NCI-H1694 (cell line): ENCODE measurements at regions not wholly inside any gene's neighbourhood (a gene's known extent, or its start where the extent isn't known, plus 50 kb on each side); places are given as distances from the start of the nearest gene placed in this dataset.
"Not testable (repeated sequence)": the region's sequence is repeated elsewhere in the genome, so short reads cannot be mapped to it uniquely, and the experiment has no call there.

Experiments
- DNase-seq: peaks from one replicate; lab custom pipeline; 2025; lab: John Stamatoyannopoulos, UW

DNA sequence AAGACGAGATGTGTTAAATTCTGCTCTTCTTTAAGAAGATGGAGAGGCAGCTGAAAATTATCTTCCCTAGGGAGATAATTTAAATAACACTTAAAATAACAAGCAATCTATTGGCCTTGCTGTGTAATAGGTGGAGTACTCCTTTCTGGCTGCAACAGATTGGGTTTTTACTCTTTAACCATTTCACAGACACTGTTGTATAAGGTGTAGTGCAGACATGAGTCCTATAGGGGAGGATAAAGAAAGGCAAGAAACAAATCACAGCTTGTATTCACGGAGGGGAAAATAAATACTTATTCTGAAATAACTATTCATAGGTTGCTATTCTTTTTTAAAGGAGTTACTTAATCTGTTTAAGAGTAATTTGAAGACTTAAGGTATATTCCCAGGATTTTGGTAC lies 252.0 kb downstream of the ZPLD1 start:
- DNase-seq = no peak

DNA sequence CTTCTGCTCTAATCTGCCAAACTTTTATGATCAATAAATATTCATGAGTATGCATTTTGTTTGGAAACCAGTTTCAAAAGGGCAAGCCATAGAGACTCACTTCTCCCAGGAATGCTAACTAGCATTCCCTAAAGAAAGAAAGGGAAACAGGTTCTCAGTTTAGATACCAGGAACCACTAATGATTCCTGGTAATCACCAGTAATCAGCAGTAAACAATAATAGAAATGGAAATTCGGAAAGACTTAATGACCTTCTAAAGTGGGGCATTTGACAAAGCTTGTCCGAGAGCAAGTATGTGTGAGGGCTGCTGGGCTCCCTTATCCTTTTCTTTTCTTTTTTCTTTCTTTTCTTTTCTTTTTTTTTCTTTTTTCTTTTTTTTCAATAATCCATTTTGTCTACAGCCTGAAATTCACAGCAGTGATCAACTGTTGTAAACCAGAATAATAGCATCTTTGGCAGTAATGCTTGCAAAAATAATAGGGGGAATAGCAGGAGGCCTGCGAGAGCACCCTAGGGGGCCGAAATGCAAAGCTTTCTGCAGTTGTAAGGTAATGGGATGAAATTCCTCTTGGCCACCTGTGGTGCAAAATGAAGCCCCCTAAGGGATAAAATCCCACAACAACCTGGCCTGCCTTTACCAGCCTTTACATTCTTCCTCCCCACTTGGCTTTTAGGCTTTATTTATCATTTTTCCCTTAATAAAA lies 253.2 kb downstream of the ZPLD1 start:
- DNase-seq = no peak

DNA sequence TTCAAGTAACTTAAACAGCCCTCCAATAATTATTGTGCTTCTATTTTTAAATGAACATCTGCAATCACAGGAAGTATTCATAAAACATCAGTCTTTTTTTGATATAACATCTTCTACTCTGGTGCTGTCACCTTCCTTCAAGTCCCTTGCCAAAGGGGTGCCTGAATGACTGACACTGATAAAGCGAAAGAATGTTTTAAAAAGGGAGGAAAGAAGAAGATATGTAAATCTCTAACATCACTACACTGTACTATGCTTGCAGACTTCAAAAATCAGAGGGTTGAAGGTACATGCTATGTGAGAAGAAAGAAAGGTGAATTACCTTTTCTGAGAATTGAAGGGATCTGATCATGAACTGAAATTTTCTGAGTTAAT lies 253.7 kb downstream of the ZPLD1 start:
- no peak for DNase-seq

DNA sequence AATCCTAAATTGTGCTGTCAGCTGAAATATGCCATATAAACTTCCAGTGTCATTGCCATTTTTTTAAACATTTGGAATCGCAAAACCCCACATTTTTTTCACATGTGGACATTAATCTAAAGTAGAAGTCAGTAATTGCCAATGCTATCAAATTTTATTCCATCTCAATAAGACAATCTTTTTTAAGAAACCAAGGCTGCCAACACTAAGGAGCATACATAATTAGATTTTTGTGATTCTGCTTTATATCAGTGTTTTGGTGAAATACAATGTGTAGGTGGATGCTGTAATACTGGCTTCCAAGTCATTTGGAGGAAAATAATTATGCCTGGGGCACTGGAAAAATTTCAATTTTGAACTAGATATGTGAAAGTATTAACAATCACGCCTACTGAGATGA lies 256.7 kb downstream of the ZPLD1 start:
- no peak for DNase-seq

DNA sequence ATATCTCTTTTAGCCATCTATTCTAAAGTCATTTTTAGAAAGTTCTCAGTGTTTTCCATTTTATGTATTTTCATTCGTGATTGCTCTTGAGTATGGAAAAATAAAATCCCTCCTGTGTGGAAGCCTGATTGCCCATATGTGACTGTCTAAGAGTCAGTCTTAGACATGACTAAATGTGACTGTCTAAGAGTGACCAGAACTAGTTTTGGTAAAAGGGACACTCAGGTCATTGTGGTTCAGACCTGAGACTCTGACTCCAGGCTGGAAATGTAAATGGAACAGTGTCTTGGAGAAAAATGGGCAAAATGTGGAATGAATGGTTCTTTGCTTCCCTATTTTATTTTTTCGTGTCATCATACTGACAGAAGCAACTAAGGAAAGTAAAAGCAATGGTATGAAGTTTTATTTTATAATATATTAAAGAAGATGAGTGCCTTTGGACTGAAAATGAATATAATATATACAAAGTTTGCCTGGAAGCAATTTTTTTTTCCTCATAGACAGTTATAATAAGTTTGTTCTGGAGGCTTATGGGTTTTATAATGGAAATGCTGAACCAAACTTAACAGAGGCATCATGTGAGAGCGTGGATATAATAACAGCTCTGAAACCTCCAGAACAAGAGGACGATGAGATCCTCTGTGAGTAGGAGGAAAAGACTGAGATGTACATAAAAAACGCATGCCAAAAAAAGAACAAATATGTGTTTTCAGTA lies 264.4 kb downstream of the ZPLD1 start:
- DNase-seq = no peak

- no peak for DNase-seq
Observed at GRCh38 chr3:102699819-102700140, 265.0 kb downstream of the ZPLD1 start.

DNA sequence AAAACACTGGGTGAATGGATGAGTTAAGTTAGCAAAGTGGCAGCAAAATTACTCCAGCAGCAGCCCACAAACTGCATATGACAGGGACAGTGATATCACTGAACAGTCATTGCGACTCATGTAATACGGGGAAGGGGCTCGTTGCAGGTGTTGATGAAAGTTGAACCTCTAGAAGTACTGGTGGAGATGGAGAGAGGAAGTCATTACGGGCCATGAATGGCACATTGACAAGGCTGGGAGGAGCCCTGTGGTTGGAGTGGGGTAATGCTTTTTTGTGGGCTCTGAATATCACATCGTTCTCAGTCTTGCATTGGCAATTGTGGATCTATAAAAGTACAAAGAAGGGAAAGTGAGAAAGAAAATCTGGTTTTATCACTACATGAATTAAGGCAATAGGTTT lies 278.1 kb downstream of the ZPLD1 start:
- DNase-seq = no peak

- DNase-seq = no peak
Observed at GRCh38 chr3:102714567-102714966, 279.8 kb downstream of the ZPLD1 start.

GRCh38 chr3:102715030-102715697 lies 280.3 kb downstream of the ZPLD1 start:
- no peak for DNase-seq

GRCh38 chr3:102718651-102719050 lies 283.8 kb downstream of the ZPLD1 start:
- DNase-seq = no peak

GRCh38 chr3:102722317-102722716 lies 287.5 kb downstream of the ZPLD1 start:
- no peak for DNase-seq

- no peak for DNase-seq
Observed at GRCh38 chr3:102727340-102727739, 292.5 kb downstream of the ZPLD1 start.

- DNase-seq = not testable (repeated sequence)
Observed at GRCh38 chr3:102732581-102732980, 297.8 kb downstream of the ZPLD1 start.

DNA sequence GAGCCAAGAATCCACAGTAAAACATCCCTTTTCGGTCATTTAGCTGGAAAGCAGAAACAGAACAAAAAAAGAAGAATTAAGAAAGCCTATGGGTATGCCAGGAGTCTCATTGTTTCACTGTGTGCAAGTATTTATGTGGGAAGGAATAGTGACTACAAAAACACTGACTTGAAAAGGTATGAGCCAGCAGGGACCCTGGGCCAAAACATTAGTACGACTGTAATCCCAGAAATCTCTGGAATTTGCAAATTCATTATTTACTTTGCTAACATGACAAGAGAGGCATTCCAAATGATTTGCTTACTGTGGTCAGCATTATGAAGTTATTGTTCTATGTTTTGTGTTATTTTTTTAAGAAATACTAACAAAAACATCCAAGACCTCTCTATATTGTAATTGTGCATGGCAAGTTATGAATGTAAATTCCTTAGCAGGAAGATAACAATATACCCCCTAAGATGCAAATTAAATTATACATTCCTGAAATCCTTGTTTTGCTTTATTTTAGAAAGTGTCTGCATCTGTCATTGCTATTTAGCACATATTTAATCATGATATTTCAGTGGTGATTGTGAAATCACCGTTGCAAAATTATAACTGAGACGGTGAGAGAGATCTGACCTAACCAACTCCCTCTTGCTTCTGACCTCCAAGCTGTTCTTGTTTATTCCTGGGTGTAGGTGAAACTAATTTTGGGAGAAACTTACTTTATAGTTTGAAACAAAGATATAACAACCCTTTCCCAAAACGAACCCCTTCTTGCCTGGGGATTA lies 299.2 kb downstream of the ZPLD1 start:
- DNase-seq = no peak

GRCh38 chr3:102735311-102735710 lies 300.5 kb downstream of the ZPLD1 start:
- no peak for DNase-seq

GRCh38 chr3:102736288-102736974 lies 301.6 kb downstream of the ZPLD1 start:
- no peak for DNase-seq

GRCh38 chr3:102736975-102737304 lies 302.1 kb downstream of the ZPLD1 start:
- no peak for DNase-seq

GRCh38 chr3:102737353-102737752 lies 302.5 kb downstream of the ZPLD1 start:
- DNase-seq = no peak

GRCh38 chr3:102741105-102741504 lies 306.3 kb downstream of the ZPLD1 start:
- no peak for DNase-seq

GRCh38 chr3:102741694-102742093 lies 306.9 kb downstream of the ZPLD1 start:
- DNase-seq = no peak

DNA sequence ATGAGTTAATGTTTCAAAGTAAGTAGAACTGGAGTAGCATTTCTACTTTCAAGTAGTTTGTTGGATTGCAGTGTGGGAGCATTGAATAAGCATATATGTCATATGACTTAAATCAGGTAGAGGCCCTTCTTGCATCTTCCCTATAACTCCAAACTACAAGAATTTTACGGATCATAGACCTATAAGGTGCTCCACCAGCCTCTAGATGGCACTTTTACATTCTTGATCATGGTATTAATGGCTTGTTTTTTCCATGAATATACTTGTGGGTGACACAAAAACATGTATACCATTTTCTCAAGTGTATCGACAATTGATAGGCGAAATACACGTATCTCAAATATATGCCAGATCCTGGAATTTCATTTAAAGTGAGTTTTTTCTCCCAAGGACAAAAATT lies 311.1 kb downstream of the ZPLD1 start:
- no peak for DNase-seq

DNA sequence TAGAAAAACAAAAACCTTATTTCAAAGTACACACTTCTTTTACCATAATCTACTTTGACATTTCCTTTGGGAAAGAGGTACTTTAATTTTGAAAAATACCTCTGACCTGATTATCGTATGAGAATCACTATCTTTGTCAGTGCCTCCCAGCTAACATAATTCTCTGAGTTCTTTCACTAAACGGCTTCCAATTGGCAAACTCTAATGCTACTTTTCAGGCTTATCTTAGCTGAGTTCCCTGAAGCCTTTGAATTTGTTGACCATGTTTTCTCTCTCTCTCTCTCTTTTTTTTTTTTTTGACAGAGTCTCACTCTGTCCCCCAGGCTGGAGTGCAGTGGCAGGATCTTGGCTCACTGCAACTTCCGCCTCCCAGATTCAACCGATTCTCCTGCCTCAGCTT lies 312.8 kb downstream of the ZPLD1 start:
- DNase-seq = no peak
